OCI-LY3 (cell line): ENCODE measurements at regions not wholly inside any gene's neighbourhood (a gene's known extent, or its start where the extent isn't known, plus 50 kb on each side); places are given as distances from the start of the nearest gene placed in this dataset.
"Not testable (repeated sequence)": the region's sequence is repeated elsewhere in the genome, so short reads cannot be mapped to it uniquely, and the experiment has no call there.

Experiments used
- H2AFZ ChIP-seq: fragments of 200-600, 300-600 bp; shearing (Covaris generic); 2 replicates; pipeline ENCODE4 v1.6.0; 2014; ENCODE audit warnings: antibody characterized with exemption, low read depth, low read length
- H3K27ac ChIP-seq: fragments of 200-600, 300-600 bp; sonication (generic); 2 replicates; pipeline ENCODE4 v1.5.1; 2014; ENCODE audit warnings: mild to moderate bottlenecking, low read length, moderate library complexity, mixed read lengths
- H3K27me3 ChIP-seq: fragments of 200-600, 300-600 bp; sonication (generic); 2 replicates; pipeline ENCODE4 v1.6.1; 2014; ENCODE audit warnings: low read depth, low read length, mixed read lengths
- H3K36me3 ChIP-seq: fragments of 200-600, 300-600 bp; sonication (generic); replicated peaks from 2 replicates; pipeline ENCODE3; 2014; ENCODE audit warnings: low read depth, low read length, mixed read lengths
- H3K4me1 ChIP-seq: fragments of 300-600, 200-600 bp; sonication (generic); 2 replicates; pipeline ENCODE4 v1.6.1; 2014; ENCODE audit warnings: low read length, mixed read lengths
- H3K4me2 ChIP-seq: fragments of 200-600, 300-600 bp; sonication (generic); 2 replicates; pipeline ENCODE4 v1.6.1; 2014; ENCODE audit warnings: low read length, mixed read lengths
- H3K4me3 ChIP-seq: fragments of 300-600, 200-600 bp; sonication (generic); 2 replicates; pipeline ENCODE4 v1.5.1; 2014; ENCODE audit warnings: antibody characterized with exemption, mild to moderate bottlenecking, low read length, moderate library complexity
- H3K79me2 ChIP-seq: fragments of 300-600, 200-600 bp; shearing (Covaris generic); 2 replicates; pipeline ENCODE4 v1.6.1; 2014; ENCODE audit warnings: mild to moderate bottlenecking, low read length, mixed read lengths
- H3K9ac ChIP-seq: fragments of 300-600, 200-600 bp; shearing (Covaris generic); 2 replicates; pipeline ENCODE4 v1.6.0; 2014; ENCODE audit warnings: mild to moderate bottlenecking, low read length, moderate library complexity
- H3K9me3 ChIP-seq: fragments of 200-600, 300-600 bp; shearing (Covaris generic); 2 replicates; pipeline ENCODE4 v1.6.1; 2014; ENCODE audit warnings: low read length, mixed read lengths; ENCODE audit not compliant: insufficient read depth
- H4K20me1 ChIP-seq: fragments of 200-600, 300-600 bp; sonication (generic); 2 replicates; pipeline ENCODE4 v1.6.1; 2016; ENCODE audit warnings: low read length, mixed read lengths; ENCODE audit not compliant: insufficient read depth
- CTCF ChIP-seq: fragments of 200-600, 300-600 bp; sonication (generic); IDR thresholded peaks from 2 replicates; pipeline ENCODE4 v1.5.1; 2014; ENCODE audit warnings: antibody characterized with exemption, low read length, low read depth
- EZH2phosphoT487 ChIP-seq: fragments of 200-600 bp; shearing (Covaris generic); IDR thresholded peaks from 2 replicates; pipeline ENCODE4 v1.6.1; 2018; ENCODE audit warnings: antibody characterized with exemption, mixed run types, low read depth

- H3K9me3 ChIP-seq: no peaks in the 10 kb centered on the region
- H3K27me3 ChIP-seq: no peaks in the 10 kb centered on the region
- H4K20me1 ChIP-seq: no peaks in the 10 kb centered on the region
- H3K4me1 ChIP-seq: no peaks in the 10 kb centered on the region
- no peak for TF ChIP-seq EZH2phosphoT487
- TF ChIP-seq CTCF: no peak
- H3K79me2 ChIP-seq: no peaks in the 10 kb centered on the region
- H3K4me3 ChIP-seq: no peak overlapping the region
- no peak overlapping the region for H3K9ac ChIP-seq
- no peak overlapping the region for H3K27ac ChIP-seq
- no peaks in the 10 kb centered on the region for H3K36me3 ChIP-seq
- H3K4me2 ChIP-seq: no peak overlapping the region
- H2AFZ ChIP-seq: no peak overlapping the region
Observed at GRCh38 chr2:234558642-234559041, 61.8 kb upstream of the ARL4C start.

GRCh38 chr2:234556848-234557573, 60.1 kb upstream of the ARL4C start:
- H3K36me3 ChIP-seq: no peaks in the 10 kb centered on the region
- H3K9ac ChIP-seq: no peak overlapping the region
- no peaks in the 10 kb centered on the region for H3K79me2 ChIP-seq
- H4K20me1 ChIP-seq: no peaks in the 10 kb centered on the region
- no peaks in the 10 kb centered on the region for H3K27me3 ChIP-seq
- no peaks in the 10 kb centered on the region for H3K4me1 ChIP-seq
- H3K4me2 ChIP-seq: no peak overlapping the region
- H3K4me3 ChIP-seq: no peak overlapping the region
- H3K27ac ChIP-seq: no peak overlapping the region
- H2AFZ ChIP-seq: no peak overlapping the region
- TF ChIP-seq EZH2phosphoT487: no peak
- TF ChIP-seq CTCF: no peak
- H3K9me3 ChIP-seq: no peaks in the 10 kb centered on the region

- Histone ChIP-seq H3K9me3 (no peaks in the 10 kb centered on the region), H3K4me2 (no peak overlapping the region), H3K27ac (no peak overlapping the region), H3K4me1 (peaks cover 4% of the 10 kb centered on the region), H3K79me2 (no peaks in the 10 kb centered on the region), H3K4me3 (no peak overlapping the region), H4K20me1 (no peaks in the 10 kb centered on the region), H2AFZ (no peak overlapping the region), H3K27me3 (no peaks in the 10 kb centered on the region), H3K9ac (no peak overlapping the region), H3K36me3 (no peaks in the 10 kb centered on the region)
- TF ChIP-seq EZH2phosphoT487: no peak
- no peak for TF ChIP-seq CTCF
Observed at GRCh38 chr2:234555616-234556249, 58.9 kb upstream of the ARL4C start.

- no peak overlapping the region for H3K4me3 ChIP-seq
- H3K36me3 ChIP-seq: no peaks in the 10 kb centered on the region
- H3K9ac ChIP-seq: no peak overlapping the region
- no peak overlapping the region for H3K27ac ChIP-seq
- H3K9me3 ChIP-seq: no peaks in the 10 kb centered on the region
- no peaks in the 10 kb centered on the region for H4K20me1 ChIP-seq
- H3K4me1 ChIP-seq: peaks cover 6% of the 10 kb centered on the region
- no peaks in the 10 kb centered on the region for H3K79me2 ChIP-seq
- no peak overlapping the region for H2AFZ ChIP-seq
- H3K27me3 ChIP-seq: peaks cover 3% of the 10 kb centered on the region
- TF ChIP-seq EZH2phosphoT487: no peak
- no peak overlapping the region for H3K4me2 ChIP-seq
Observed at GRCh38 chr2:234555161-234555560, 58.3 kb upstream of the ARL4C start.

GRCh38 chr2:234553223-234553622, 56.3 kb upstream of the ARL4C start:
- H2AFZ ChIP-seq, H3K36me3 ChIP-seq, H3K27ac ChIP-seq, H3K9ac ChIP-seq, H3K79me2 ChIP-seq, H3K4me2 ChIP-seq, H3K27me3 ChIP-seq, H3K4me1 ChIP-seq, H4K20me1 ChIP-seq, H3K4me3 ChIP-seq, H3K9me3 ChIP-seq: not testable (repeated sequence)
